CD4-positive, alpha-beta T cell (primary cell): ENCODE measurements at regions not wholly inside any gene's neighbourhood (a gene's known extent, or its start where the extent isn't known, plus 50 kb on each side); places are given as distances from the start of the nearest gene placed in this dataset.

Source experiments
- ATAC-seq: fragments of 200-7000 bp; cut with Tn5 transposase; one replicate; pipeline ENCODE4 v1.10.0; 2022; ENCODE audit warnings: mild to moderate bottlenecking; ENCODE audit not compliant: poor library complexity
- CTCF ChIA-PET: fragments of 350-600 bp; sonication (Branson Sonifier 250); formaldehyde crosslinking; loops from one replicate; lab custom pipeline; 2021; ENCODE audit warnings: antibody characterized with exemption, inconsistent platforms; lab: Charles Lee
- POLR2A ChIA-PET: fragments of 350-600 bp; sonication (Branson Sonifier 250); formaldehyde crosslinking; loops from one replicate; lab custom pipeline; 2021; ENCODE audit warnings: antibody characterized with exemption, inconsistent platforms; lab: Charles Lee
- DNase-seq, 14 experiments: peaks; one replicate each; pipeline ENCODE4 v3.0.0-alpha.2; 2013 to 2020; ENCODE audit warnings: mixed read lengths in 2 of 14
- H3K27ac ChIP-seq, 2 donors: one replicate each; pipeline versions ENCODE4 v1.5.1 to v1.7.0; 2013; ENCODE audit warnings: low read length in 2 of 2, low read depth in 1 of 2, mild to moderate bottlenecking in 1 of 2
- H3K27me3 ChIP-seq, 2 experiments: 1 replicate in 1 of 2; 2 replicates in 1 of 2; pipeline versions ENCODE4 v1.6.1 to v1.7.0; 2013; ENCODE audit warnings: low read length in 2 of 2, control low read depth in 1 of 2, mild to moderate bottlenecking in 1 of 2, moderate library complexity in 1 of 2; ENCODE audit not compliant: insufficient read depth in 2 of 2, control insufficient read depth in 1 of 2
- H3K36me3 ChIP-seq: one replicate; pipeline ENCODE4 v1.6.1; 2013; ENCODE audit warnings: low read length, control low read depth; ENCODE audit not compliant: insufficient read depth
- H3K4me1 ChIP-seq: one replicate; pipeline ENCODE4 v1.6.1; 2013; ENCODE audit warnings: low read length, control low read depth; ENCODE audit not compliant: insufficient read depth
- H3K4me3 ChIP-seq: one replicate; pipeline ENCODE4 v1.5.1; 2013; ENCODE audit warnings: mild to moderate bottlenecking, low read length, moderate library complexity
- H3K9me3 ChIP-seq, 2 experiments: 1 replicate in 1 of 2; 2 replicates in 1 of 2; pipeline versions ENCODE4 v1.6.1 to v1.7.0; 2013; ENCODE audit warnings: low read length in 2 of 2, mild to moderate bottlenecking in 2 of 2, control low read depth in 1 of 2, moderate library complexity in 1 of 2; ENCODE audit not compliant: control insufficient read depth in 1 of 2, insufficient read depth in 1 of 2
- H3K27ac Mint-ChIP-seq: one replicate; pipeline ENCODE4 v1.8.0; 2020; ENCODE audit warnings: mixed read lengths
- H3K27me3 Mint-ChIP-seq: one replicate; pipeline ENCODE4 v1.8.0; 2021; ENCODE audit warnings: mixed read lengths
- H3K36me3 Mint-ChIP-seq: one replicate; pipeline ENCODE4 v1.8.0; 2021; ENCODE audit warnings: low read depth, mixed read lengths
- H3K4me1 Mint-ChIP-seq: one replicate; pipeline ENCODE4 v1.8.0; 2021; ENCODE audit warnings: low read depth, mixed read lengths
- H3K4me3 Mint-ChIP-seq: one replicate; pipeline ENCODE4 v1.8.0; 2020; ENCODE audit warnings: mild to moderate bottlenecking, mixed read lengths
- H3K9me3 Mint-ChIP-seq: one replicate; pipeline ENCODE4 v1.8.0; 2020; ENCODE audit warnings: mixed read lengths
- CTCF ChIP-seq: fragments of 200-600 bp; IDR thresholded peaks from one replicate; pipeline ENCODE4 v1.8.0; 2022; ENCODE audit warnings: antibody characterized with exemption, mild to moderate bottlenecking
- intact Hi-C, 2 experiments: fragments of 100-400 bp; cut with DNase I in 1 of 2; cut with micrococcal nuclease in 1 of 2; formaldehyde crosslinking; loops; one replicate each; pipeline versions ENCODE4 v1.15.1 to v1.9.0; 2023 to 2025; cut with DNase I, micrococcal nuclease

DNA sequence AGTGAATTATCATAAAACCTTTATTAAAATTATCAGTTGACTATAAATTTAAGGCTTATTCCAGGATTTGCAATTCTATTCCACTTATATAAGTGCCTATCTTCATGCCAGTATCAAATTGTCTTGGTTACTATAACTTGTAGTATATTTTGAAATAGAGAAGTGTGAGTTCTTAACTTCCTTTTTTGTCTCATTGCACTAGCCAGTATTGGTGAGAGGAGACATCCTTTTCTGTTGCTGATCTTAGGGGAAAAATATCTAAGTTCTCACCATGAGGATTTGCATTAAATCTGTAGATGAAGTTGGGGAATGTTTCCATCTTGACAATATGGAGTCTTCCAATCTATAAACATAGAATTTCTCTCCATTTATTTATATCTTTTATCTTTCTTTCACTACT lies 104.2 kb upstream of the MKI67 start:
- H3K4me3 Mint-ChIP-seq, result no peak overlapping the region
- Histone ChIP-seq H3K27ac (no peak overlapping the region), H3K36me3 (no peaks in the 10 kb centered on the region), H3K4me1 (no peaks in the 10 kb centered on the region), H3K9me3 (peaks cover 0 to 17% of the 10 kb centered on the region in 2 experiments), H3K4me3 (no peak overlapping the region), H3K27me3 (peaks cover 0 to 7% of the 10 kb centered on the region in 2 experiments)
- no peaks in the 10 kb centered on the region for H3K4me1 Mint-ChIP-seq
- H3K27ac Mint-ChIP-seq, result no peak overlapping the region
- intact Hi-C loops, result no loop called here
- ATAC-seq, result no peak
- H3K27me3 Mint-ChIP-seq, result peaks cover 42% of the 10 kb centered on the region
- no peak for TF ChIP-seq CTCF
- H3K36me3 Mint-ChIP-seq, result peaks cover 4% of the 10 kb centered on the region
- DNase-seq, result no peak
- peaks cover 6% of the 10 kb centered on the region for H3K9me3 Mint-ChIP-seq
- ChIA-PET CTCF (no interaction called here), POLR2A (no interaction called here)

DNA sequence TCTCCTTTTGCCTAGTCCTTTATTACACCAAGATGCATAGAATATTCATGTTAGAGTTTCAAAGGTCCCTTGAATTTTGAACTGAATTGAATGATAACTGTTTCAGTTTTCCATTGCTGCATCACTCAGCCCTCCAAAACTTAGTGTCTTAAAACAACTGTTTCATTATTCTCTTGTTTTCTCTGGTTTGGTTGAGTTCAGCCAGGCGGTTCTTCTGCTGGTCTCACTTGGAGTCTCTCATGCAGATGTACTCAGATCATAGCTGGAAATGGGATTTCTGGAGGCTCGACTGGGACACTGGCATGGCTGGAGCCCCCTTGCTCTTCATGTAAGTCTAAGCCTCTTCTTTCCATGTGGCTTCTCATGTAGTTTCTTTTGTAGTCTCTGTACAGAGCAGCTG lies 107.2 kb upstream of the MKI67 start:
- Histone ChIP-seq H3K27ac (no peak overlapping the region), H3K27me3 (peaks cover 0 to 7% of the 10 kb centered on the region in 2 experiments), H3K4me3 (no peak overlapping the region), H3K4me1 (no peaks in the 10 kb centered on the region), H3K36me3 (no peaks in the 10 kb centered on the region), H3K9me3 (peaks cover 0 to 17% of the 10 kb centered on the region in 2 experiments)
- intact Hi-C loops, result no loop called here
- Mint-ChIP-seq H3K27ac (no peak overlapping the region), H3K4me3 (no peak overlapping the region), H3K9me3 (peaks cover 6% of the 10 kb centered on the region), H3K27me3 (peaks cover 21% of the 10 kb centered on the region), H3K36me3 (peaks cover 4% of the 10 kb centered on the region), H3K4me1 (no peaks in the 10 kb centered on the region)
- DNase-seq, result no peak
- no peak for TF ChIP-seq CTCF
- ChIA-PET POLR2A (no interaction called here), CTCF (no interaction called here)
- ATAC-seq, result no peak

GRCh38 chr10:128237710-128238109 lies 111.5 kb upstream of the MKI67 start:
- Histone ChIP-seq H3K4me3 (no peak overlapping the region), H3K27me3 (no peaks in the 10 kb centered on the region), H3K9me3 (peaks cover 0 to 12% of the 10 kb centered on the region in 2 experiments), H3K36me3 (no peaks in the 10 kb centered on the region), H3K27ac (no peak overlapping the region), H3K4me1 (no peaks in the 10 kb centered on the region)
- Mint-ChIP-seq H3K36me3 (peaks cover 4% of the 10 kb centered on the region), H3K27me3 (peaks cover 13% of the 10 kb centered on the region), H3K27ac (no peak overlapping the region), H3K4me3 (no peak overlapping the region), H3K9me3 (peaks cover 6% of the 10 kb centered on the region), H3K4me1 (no peaks in the 10 kb centered on the region)
- intact Hi-C loops, result no loop called here
- no peak for TF ChIP-seq CTCF
- ChIA-PET POLR2A (no interaction called here), CTCF (no interaction called here)
- ATAC-seq, result no peak
- DNase-seq, result no peak
